ENCODE measurements at regions not wholly inside any gene's neighbourhood (a gene's known extent, or its start where the extent isn't known, plus 50 kb on each side); places are given as distances from the start of the nearest gene placed in this dataset.
A peak's percentile ranks its signal among the peaks of the same experiment; 100 is the strongest.
"Not testable (repeated sequence)": the region's sequence is repeated elsewhere in the genome, so short reads cannot be mapped to it uniquely, and the experiment has no call there.

DNA sequence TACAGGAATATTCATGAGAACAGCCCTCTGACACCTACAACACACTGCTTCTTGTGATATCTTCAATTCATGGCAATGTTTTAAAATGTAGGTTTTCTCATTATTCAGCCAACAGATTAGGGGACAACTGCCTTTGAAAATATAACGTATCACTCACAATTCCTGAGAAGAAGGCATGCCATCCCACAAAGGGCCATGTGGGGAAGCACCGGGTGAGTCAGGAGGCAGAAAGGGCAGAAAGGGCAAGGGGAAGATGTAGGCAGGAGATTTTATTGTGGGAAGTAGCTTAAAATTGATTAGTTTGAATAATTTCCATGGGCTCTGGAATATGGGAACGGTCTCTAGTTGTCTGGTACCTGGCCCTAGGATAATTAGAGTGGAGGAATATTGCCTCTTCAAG is 165.7 kb downstream of the HHIPL2 start:
- H3K9ac ChIP-seq = no peak overlapping the region
- H3K9me2 ChIP-seq (ENCODE audit: insufficient read depth) = no peaks in the 10 kb centered on the region
- H3K4me3 ChIP-seq = no peak overlapping the region
- no peak for TF ChIP-seq EZH2 (IDR thresholded peaks at IDR 0.05; ENCODE audit: insufficient read depth, poor library complexity, severe bottlenecking)
- TF ChIP-seq EZH2phosphoT487 (IDR thresholded peaks at IDR 0.05; ENCODE audit: insufficient read depth, low read depth) = no peak
- no peaks in the 10 kb centered on the region for H3K4me1 ChIP-seq (ENCODE audit: insufficient read depth)
- in situ Hi-C loops (cut with MboI) = no loop called here
- no peaks in the 10 kb centered on the region for H3K27me3 ChIP-seq (replicated peaks; ENCODE audit: insufficient read depth)
- H2AFZ ChIP-seq = no peak overlapping the region
- H3F3A ChIP-seq (ENCODE audit: insufficient read depth) = no peaks in the 10 kb centered on the region
- no peaks in the 10 kb centered on the region for H3K9me3 ChIP-seq (ENCODE audit: low read depth)
- no peaks in the 10 kb centered on the region for H4K20me1 ChIP-seq (ENCODE audit: insufficient read depth)
- no peak for DNase-seq
- 15 to 16% methylated on average over 3 of the region's 3 CpGs for WGBS, 2 experiments (ENCODE audit: low coverage in 1 of 2, low lambda C conversion rate in 2 of 2, missing lambda C conversion rate in 2 of 2)
- H3K27ac ChIP-seq = no peak overlapping the region
- no peaks in the 10 kb centered on the region for H3K36me3 ChIP-seq (ENCODE audit: low read depth)
- H3K4me2 ChIP-seq (ENCODE audit: unreplicated experiment) = no peak overlapping the region
- no peaks in the 10 kb centered on the region for H3K79me2 ChIP-seq (ENCODE audit: insufficient read depth)

DNA sequence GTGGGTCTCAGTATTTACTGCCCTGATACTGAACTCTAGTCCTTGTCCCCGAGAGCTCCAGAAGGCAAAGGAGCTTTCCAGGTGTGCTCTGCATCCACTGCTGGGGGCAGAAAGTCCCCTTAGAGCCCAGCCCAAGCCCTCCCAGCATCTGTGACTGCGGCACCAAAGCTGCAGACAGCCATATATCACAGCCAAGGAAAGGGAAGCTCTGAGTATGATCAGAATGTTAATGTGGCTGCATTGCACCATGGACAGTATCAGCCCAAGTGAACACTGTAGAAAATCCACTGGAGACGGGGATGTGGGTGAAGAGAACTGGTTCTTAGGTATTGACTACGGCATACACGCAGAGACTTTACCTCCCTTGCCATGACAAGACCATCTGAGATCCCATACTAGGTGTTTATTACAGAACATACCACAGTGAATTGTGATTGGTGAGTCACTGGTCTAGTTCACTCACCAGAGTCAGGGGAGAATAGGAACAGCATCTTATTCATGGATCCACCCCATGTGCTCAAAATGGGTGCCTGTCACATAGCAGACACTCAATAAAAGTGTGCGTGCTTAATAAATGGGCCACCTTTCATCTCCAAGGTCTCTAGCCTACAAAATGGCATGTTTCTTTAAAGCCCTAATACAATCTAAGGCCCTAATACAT is 170.3 kb downstream of the HHIPL2 start:
- Histone ChIP-seq H3K27me3 (replicated peaks; ENCODE audit: insufficient read depth) (no peaks in the 10 kb centered on the region), H3K36me3 (ENCODE audit: low read depth) (no peaks in the 10 kb centered on the region), H3K27ac (no peak overlapping the region), H3K4me2 (ENCODE audit: unreplicated experiment) (no peak overlapping the region), H3F3A (ENCODE audit: insufficient read depth) (peaks cover 2% of the 10 kb centered on the region), H3K9me3 (ENCODE audit: low read depth) (no peaks in the 10 kb centered on the region), H4K20me1 (ENCODE audit: insufficient read depth) (no peaks in the 10 kb centered on the region), H2AFZ (no peak overlapping the region), H3K4me1 (ENCODE audit: insufficient read depth) (peaks cover 6% of the 10 kb centered on the region), H3K4me3 (no peak overlapping the region), H3K79me2 (ENCODE audit: insufficient read depth) (no peaks in the 10 kb centered on the region), H3K9me2 (ENCODE audit: insufficient read depth) (no peaks in the 10 kb centered on the region), H3K9ac (no peak overlapping the region)
- 79 to 82% methylated on average over 6 of the region's 6 CpGs for WGBS, 2 experiments (ENCODE audit: low coverage in 1 of 2, low lambda C conversion rate in 2 of 2, missing lambda C conversion rate in 2 of 2)
- in situ Hi-C loops (cut with MboI) = no loop called here
- no peak for DNase-seq
- TF ChIP-seq EZH2phosphoT487 (IDR thresholded peaks at IDR 0.05; ENCODE audit: insufficient read depth, low read depth) (no peak), EZH2 (IDR thresholded peaks at IDR 0.05; ENCODE audit: insufficient read depth, poor library complexity, severe bottlenecking) (no peak)

DNA sequence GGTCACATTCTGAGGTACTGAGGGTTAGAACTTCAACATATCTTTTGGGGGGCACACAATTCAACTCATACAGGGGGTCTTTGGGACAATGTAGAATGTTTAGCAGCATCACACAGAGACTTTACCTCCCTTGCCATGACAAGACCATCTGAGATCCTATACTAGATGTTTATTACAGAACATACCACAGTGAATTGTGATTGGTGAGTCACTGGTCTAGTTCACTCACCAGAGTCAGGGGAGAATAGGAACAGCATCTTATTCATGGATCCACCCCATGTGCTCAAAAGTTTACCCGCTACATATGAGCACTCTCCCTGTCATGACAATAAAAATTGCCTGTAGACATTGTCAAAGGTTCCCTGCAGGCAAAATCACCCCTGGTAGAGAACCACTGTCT is 171.1 kb downstream of the HHIPL2 start:
- H3K9me3 ChIP-seq (ENCODE audit: low read depth); H3K9me2 ChIP-seq (ENCODE audit: insufficient read depth); H3K4me3 ChIP-seq; H2AFZ ChIP-seq; H4K20me1 ChIP-seq (ENCODE audit: insufficient read depth); in situ Hi-C loops (cut with MboI); H3K79me2 ChIP-seq (ENCODE audit: insufficient read depth); H3K36me3 ChIP-seq (ENCODE audit: low read depth); H3K27me3 ChIP-seq (replicated peaks; ENCODE audit: insufficient read depth); H3K9ac ChIP-seq; H3K27ac ChIP-seq; H3K4me2 ChIP-seq (ENCODE audit: unreplicated experiment): not testable (repeated sequence)
- 81 to 95% methylated on average over 1 of the region's 1 CpG for WGBS, 2 experiments (ENCODE audit: low coverage in 1 of 2, low lambda C conversion rate in 2 of 2, missing lambda C conversion rate in 2 of 2)
- H3F3A ChIP-seq (ENCODE audit: insufficient read depth) = peaks cover 10% of the 10 kb centered on the region
- DNase-seq = peak; percentile 26
- H3K4me1 ChIP-seq (ENCODE audit: insufficient read depth) = peaks cover 14% of the 10 kb centered on the region

GRCh38 chr1:222375701-222376100 is 172.2 kb downstream of the HHIPL2 start:
- TF ChIP-seq EZH2phosphoT487 (IDR thresholded peaks at IDR 0.05; ENCODE audit: insufficient read depth, low read depth) (no peak), EZH2 (IDR thresholded peaks at IDR 0.05; ENCODE audit: insufficient read depth, poor library complexity, severe bottlenecking) (no peak)
- Histone ChIP-seq H3K27ac (no peak overlapping the region), H3K4me2 (ENCODE audit: unreplicated experiment) (no peak overlapping the region), H3K36me3 (ENCODE audit: low read depth) (no peaks in the 10 kb centered on the region), H3K9me2 (ENCODE audit: insufficient read depth) (no peaks in the 10 kb centered on the region), H3K4me1 (ENCODE audit: insufficient read depth) (peaks cover 22% of the 10 kb centered on the region), H3K27me3 (replicated peaks; ENCODE audit: insufficient read depth) (no peaks in the 10 kb centered on the region), H3K9ac (no peak overlapping the region), H3F3A (ENCODE audit: insufficient read depth) (peaks cover 19% of the 10 kb centered on the region), H4K20me1 (ENCODE audit: insufficient read depth) (no peaks in the 10 kb centered on the region), H3K79me2 (ENCODE audit: insufficient read depth) (no peaks in the 10 kb centered on the region), H2AFZ (no peak overlapping the region), H3K4me3 (no peak overlapping the region), H3K9me3 (ENCODE audit: low read depth) (no peaks in the 10 kb centered on the region)
- 96% methylated on average over 2 of the region's 2 CpGs for WGBS, 2 experiments (ENCODE audit: low coverage in 1 of 2, low lambda C conversion rate in 2 of 2, missing lambda C conversion rate in 2 of 2)
- in situ Hi-C loops (cut with MboI) = no loop called here
- DNase-seq = no peak

Measured in GM23248 (cell line).